A549 (cell line): ENCODE measurements at regions not wholly inside any gene's neighbourhood (a gene's known extent, or its start where the extent isn't known, plus 50 kb on each side); places are given as distances from the start of the nearest gene placed in this dataset.

Source experiments
- CTCF ChIP-seq: fragments of >200 bp; sonication (Bioruptor Twin); formaldehyde crosslinking; IDR thresholded peaks from 3 replicates; pipeline ENCODE4 v1.5.1; 2016
- USF2 ChIP-seq: fragments of 450-650 bp; IDR thresholded peaks from 2 replicates; pipeline ENCODE4 v1.6.1; 2014; ENCODE audit warnings: antibody characterized with exemption

GRCh38 chr14:76644855-76645518, 116.3 kb upstream of the VASH1 start:
- TF ChIP-seq CTCF (peak; percentile 75), USF2 (no peak)
